ENCODE measurements at regions not wholly inside any gene's neighbourhood (a gene's known extent, or its start where the extent isn't known, plus 50 kb on each side); places are given as distances from the start of the nearest gene placed in this dataset.

DNA sequence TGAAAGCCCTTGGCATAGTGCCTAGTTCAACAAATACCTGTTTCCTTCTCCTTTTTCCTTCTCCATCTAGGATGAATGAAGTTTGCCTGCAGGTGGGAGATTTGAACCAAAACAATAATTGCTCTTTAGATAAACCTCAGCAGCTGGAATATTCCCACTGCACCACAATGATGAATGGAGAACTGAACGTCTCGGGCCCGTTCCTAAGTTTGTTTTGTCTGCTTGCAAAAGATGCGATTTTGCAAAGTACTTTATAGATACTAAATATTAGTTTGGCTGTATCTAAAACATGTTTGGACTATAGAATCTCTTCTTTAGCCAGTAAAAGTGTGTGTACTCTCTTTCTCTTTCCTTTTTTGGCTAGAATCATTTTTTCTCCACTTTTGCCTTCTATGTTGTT, 75.8 kb upstream of the BMPER start (continued):
- TF ChIP-seq, protein P1, sequence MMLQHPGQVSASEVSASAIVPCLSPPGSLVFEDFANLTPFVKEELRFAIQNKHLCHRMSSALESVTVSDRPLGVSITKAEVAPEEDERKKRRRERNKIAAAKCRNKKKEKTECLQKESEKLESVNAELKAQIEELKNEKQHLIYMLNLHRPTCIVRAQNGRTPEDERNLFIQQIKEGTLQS (IDR thresholded peaks at IDR 0.05): no peak
- TF ChIP-seq, protein P2, sequence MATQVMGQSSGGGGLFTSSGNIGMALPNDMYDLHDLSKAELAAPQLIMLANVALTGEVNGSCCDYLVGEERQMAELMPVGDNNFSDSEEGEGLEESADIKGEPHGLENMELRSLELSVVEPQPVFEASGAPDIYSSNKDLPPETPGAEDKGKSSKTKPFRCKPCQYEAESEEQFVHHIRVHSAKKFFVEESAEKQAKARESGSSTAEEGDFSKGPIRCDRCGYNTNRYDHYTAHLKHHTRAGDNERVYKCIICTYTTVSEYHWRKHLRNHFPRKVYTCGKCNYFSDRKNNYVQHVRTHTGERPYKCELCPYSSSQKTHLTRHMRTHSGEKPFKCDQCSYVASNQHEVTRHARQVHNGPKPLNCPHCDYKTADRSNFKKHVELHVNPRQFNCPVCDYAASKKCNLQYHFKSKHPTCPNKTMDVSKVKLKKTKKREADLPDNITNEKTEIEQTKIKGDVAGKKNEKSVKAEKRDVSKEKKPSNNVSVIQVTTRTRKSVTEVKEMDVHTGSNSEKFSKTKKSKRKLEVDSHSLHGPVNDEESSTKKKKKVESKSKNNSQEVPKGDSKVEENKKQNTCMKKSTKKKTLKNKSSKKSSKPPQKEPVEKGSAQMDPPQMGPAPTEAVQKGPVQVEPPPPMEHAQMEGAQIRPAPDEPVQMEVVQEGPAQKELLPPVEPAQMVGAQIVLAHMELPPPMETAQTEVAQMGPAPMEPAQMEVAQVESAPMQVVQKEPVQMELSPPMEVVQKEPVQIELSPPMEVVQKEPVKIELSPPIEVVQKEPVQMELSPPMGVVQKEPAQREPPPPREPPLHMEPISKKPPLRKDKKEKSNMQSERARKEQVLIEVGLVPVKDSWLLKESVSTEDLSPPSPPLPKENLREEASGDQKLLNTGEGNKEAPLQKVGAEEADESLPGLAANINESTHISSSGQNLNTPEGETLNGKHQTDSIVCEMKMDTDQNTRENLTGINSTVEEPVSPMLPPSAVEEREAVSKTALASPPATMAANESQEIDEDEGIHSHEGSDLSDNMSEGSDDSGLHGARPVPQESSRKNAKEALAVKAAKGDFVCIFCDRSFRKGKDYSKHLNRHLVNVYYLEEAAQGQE (IDR thresholded peaks at IDR 0.05; ENCODE audit: low read depth): no peak

DNA sequence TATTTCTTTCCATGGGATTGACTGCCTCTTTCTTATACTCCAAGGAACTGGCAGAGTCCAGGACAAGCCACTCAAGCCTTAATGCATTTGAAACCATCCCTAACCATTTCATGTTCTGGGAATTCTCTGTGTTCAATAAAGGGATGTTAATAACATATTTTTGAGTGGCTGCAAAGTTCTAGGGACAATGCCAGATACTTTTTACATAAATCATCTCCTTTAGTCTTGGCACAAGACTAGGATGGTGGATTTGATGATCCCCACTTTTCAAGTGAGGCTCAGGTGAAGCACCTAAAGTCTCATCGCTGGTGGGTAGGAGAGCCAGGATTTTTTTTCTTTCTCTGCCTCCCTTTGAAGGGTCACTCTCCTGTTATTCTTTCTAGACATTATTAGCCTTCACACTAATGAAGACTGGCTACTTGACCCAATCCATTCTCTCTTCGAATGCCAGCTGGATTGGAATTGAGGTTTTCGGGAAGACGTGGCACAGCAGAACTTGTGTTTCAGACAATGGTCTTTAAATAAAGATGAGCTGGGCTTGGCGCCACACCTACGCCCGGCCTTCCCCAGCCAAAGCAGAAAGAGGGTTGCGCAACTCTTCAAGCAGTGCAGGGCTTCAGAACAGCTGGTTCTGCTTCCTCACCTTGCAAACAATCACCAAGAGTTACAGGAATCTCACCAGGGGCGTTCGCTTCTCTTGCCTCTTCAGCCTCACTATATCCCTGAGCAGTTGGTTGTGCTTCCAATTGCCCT, 73.8 kb upstream of the BMPER start:
- Histone ChIP-seq H3K36me3 (ENCODE audit: control insufficient read depth in 1 of 2, insufficient read depth in 2 of 2, low read length in 2 of 2) (no peaks in the 10 kb centered on the region), H3K9ac (ENCODE audit: low read length) (no peak overlapping the region), H4K20me1 (ENCODE audit: insufficient read depth) (no peaks in the 10 kb centered on the region), H3K27me3 (ENCODE audit: insufficient read depth, low read length) (no peaks in the 10 kb centered on the region), H3K4me1 (ENCODE audit: control insufficient read depth in 1 of 2, insufficient read depth in 2 of 2, low read length in 2 of 2) (no peaks in the 10 kb centered on the region), H3K27ac (ENCODE audit: low read depth, low read length) (no peak overlapping the region), H3K9me3 (ENCODE audit: control insufficient read depth in 1 of 2, insufficient read depth in 1 of 2, low read depth in 1 of 2, low read length in 2 of 2) (no peaks in the 10 kb centered on the region), H3K4me3 (replicated peaks in 1 of 2; ENCODE audit: low read depth in 1 of 2, low read length in 2 of 2) (no peak overlapping the region), H3K79me2 (ENCODE audit: insufficient read depth, low read length) (no peaks in the 10 kb centered on the region), H2AFZ (ENCODE audit: low read depth, low read length, poor library complexity, severe bottlenecking) (no peak overlapping the region), H3K9me2 (ENCODE audit: insufficient read depth) (no peaks in the 10 kb centered on the region), H3K4me2 (ENCODE audit: low read length) (no peak overlapping the region)
- no TSS peak for BruUV-seq (replicated peaks)
- no peak for ATAC-seq
- RAD21 ChIA-PET (ENCODE audit: low non-redundant PET in 1 of 2, low total read pairs in 2 of 2, uncharacterized antibody in 2 of 2, unreplicated experiment in 2 of 2): no interaction called here
- intact Hi-C loops (cut with micrococcal nuclease): no loop called here
- DNase-seq (ENCODE audit: low read depth, low spot score): no peak
- no peak for TF ChIP-seq CEBPB (IDR thresholded peaks at IDR 0.05; ENCODE audit: low read depth)
- TF ChIP-seq POLR2A (IDR thresholded peaks at IDR 0.05; ENCODE audit: borderline replicate concordance, extremely low read depth, insufficient read depth, insufficient read length): no peak
- no peak for TF ChIP-seq ELF1 (IDR thresholded peaks at IDR 0.05; ENCODE audit: borderline replicate concordance, low read depth)
- TF ChIP-seq ZFX (IDR thresholded peaks at IDR 0.05): no peak
- CTCF ChIA-PET: no interaction called here
- POLR2A ChIA-PET: no interaction called here

Data from HCT116 (cell line).